Stimulated activated CD4-positive, alpha-beta T cell treated with anti-CD3 and anti-CD28 coated beads, Interleukin-4, amount 100 ng/mL, for 24 hours (primary cell): ENCODE measurements at regions not wholly inside any gene's neighbourhood (a gene's known extent, or its start where the extent isn't known, plus 50 kb on each side); places are given as distances from the start of the nearest gene placed in this dataset.
"Not testable (repeated sequence)": the region's sequence is repeated elsewhere in the genome, so short reads cannot be mapped to it uniquely, and the experiment has no call there.

Experiments
- DNase-seq: peaks from one replicate; pipeline ENCODE4 v3.0.0-alpha.2; 2020

DNA sequence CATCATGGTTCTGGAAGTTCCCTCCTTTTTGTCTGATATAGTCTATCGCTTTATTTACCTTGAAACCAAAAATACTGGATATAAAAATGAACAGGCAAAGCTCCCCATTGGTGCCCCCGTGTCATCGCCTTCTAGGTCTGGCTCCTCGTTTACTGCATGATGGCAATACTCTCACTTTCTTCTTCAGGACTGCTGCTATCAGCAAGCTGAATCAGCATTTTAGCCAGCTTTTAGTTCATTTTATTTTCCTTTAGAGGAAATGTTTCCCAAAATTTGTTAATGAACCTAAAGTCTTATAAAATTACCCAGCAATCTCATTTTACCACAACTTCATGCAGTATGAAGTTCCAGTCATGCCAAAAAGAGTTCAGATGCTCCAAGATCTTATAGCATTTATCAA lies 80.5 kb downstream of the ZIC3 start:
- DNase-seq = no peak

DNA sequence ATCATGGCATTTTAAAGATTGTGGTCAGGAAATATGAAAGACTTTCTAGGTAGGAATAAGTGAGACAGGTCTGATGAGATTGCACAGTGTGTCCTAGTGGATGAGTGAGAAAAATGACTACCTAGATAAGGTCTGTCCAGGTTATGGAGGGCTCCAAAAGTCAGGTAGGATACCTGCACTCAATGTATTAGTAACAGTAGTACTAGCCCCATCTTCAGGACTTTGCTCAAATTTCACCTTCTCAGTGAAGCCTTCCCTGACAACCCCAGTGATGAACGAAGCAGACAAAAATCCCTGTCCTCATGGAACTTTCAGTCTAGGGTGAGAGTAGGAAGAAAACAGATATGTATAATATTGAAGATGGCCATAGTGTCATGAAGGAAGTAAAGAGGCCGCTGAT lies 85.7 kb downstream of the ZIC3 start:
- no peak for DNase-seq

DNA sequence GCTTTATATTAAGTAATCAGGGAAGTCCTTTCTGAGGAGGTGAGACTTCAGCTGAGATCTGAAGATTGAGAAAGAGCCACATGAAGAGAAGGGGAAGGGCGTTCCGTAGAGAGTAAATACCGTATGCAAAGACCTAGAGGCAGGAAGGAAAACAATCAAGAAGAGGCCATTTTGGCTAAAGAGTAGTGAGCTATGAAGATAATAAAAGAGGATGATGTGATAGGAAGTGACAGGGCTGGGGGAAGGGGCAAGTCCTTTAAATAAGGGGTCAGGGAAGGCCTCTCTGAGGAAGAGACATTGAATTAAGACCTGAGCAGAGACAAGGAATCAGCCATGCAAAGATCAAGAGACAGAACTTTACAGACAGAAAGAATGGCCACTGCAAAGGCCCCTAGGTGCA lies 86.2 kb downstream of the ZIC3 start:
- no peak for DNase-seq

DNA sequence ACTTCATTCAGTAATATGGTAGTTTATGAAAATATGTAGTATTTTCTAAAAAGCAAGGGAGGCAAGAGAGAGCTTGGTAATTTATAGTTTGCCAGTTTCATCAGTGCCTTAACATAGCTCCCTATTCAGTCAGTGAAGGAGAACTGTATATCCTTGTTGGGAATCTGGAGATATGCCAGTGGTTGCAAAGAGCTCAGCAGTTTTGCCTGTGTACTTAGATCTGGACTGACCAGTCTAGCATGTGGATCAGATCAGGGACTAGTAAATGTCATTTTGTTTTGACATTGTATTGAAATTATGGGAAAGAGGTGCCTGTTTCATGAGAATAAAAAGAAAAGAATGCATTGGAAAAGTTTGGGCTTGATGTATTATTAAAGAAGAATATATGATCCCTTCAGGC lies 88.6 kb downstream of the ZIC3 start:
- DNase-seq = no peak

- no peak for DNase-seq
Measured at GRCh38 chrX:137667776-137668175, 101.8 kb downstream of the ZIC3 start.

DNA sequence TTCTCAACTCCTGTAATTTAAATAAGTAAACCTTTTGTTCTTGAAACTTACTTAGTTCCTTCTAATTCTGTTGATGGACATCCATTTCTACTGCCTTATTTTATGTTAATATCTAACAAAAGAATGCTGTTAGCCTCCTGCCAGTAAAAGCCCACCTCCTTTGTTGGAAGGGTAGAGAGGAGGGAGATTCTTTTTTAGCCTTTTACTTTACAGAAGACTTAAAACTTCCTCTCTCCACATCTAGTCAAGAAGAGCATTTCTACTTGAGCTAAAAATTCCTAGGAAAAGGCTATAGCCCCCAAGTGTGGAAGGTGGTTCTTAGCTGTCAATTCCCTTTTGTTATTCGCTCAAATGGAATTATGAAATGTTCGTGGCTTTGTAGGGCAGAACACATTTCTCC lies 118.7 kb downstream of the ZIC3 start:
- DNase-seq = no peak

DNA sequence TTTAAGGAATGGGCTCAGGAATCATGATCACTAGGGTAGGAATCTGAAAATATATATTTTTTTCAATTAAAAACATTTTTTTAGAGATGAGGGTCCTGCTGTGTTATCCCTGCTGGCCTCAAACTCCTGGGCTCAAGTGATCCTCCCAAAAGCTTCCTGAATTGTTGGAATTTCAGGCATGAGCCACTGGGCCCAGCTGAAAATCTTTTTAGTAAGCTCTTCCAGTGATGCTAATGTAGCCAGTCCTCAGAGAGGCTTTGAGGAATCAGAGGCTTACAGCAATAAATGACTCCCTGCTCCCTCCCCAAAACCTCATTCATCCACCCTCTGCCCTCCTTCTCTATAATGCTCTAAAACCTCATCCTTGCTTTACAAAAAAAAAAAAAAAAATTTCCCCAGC lies 129.5 kb downstream of the ZIC3 start:
- no peak for DNase-seq

DNA sequence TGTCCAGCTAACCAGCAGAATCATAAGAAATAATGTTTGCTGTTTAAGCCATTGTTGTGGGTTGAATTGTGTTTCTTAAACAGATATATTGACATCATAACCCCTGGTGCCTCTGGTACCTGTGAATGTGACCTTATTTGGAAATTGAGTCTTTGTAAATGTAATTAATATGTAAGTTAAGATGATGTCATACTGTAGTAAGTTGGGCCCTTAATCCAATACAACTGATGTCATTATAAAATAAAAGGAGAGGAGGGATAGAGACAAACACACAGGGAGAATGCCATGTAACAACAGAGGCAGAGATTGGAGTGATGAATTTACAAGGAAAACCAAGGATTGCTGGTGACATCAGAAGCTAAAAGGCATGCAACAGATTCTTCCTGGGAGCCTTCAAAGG lies 141.4 kb downstream of the ZIC3 start:
- DNase-seq = no peak

- DNase-seq = no peak
Measured at GRCh38 chrX:137742846-137743245, 176.9 kb downstream of the ZIC3 start.

GRCh38 chrX:137743414-137743813 lies 177.5 kb downstream of the ZIC3 start:
- no peak for DNase-seq

DNA sequence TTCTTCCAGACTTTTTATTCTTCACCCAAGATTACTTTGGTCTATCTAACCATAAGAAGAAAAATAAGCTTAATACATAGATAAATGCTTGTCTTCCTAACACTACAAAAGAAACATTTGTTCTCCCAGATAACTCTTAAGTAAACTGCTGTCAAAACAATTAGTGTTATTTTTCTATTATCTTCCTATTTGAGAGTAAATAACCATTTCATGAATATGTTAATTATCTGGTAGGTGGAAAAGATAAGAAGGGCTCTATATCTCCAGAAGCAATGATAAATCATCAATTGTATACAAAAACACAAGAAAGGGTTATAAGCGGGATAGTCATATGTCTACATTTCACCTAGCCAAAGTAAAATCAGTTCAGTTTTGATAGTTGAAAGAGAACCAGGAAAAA lies 180.4 kb downstream of the ZIC3 start:
- no peak for DNase-seq

DNA sequence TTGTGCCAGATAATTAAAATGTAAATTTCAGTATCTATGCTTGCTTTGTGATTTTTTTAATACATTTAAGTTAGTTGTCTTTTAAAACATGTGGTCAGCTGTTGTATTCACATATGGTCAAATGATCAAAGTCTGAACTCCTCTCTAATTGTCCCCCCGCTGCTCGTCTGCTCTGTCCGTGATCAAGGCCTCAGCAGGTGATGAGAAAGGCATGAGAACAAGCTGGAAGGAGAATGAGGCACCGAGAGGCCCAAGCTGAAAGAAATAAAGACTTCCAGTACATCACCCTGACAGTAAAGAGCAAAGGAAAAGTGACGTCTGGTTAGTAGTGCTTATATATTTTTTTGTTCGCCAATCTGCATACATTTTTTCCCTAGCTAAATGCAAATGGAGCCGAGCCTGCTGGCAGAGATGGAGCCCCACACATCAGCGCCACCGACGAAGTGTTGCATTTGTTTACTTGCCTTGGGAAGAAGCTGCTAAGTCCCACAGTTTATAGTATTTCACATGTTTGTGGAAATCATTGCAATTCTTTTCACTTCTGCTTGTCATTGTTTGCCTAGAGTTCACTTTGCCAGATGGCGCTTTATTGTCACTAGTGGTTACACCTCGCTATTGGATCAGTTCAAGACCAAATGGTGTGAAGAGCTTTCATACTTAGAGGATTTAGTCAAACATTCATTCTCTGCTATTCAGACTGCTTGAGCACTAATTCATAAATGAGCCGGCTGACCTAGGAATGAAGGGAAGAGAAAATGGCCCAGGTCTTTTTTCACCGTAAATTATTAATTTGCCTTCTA lies 181.5 kb downstream of the ZIC3 start:
- DNase-seq = no peak

GRCh38 chrX:137748827-137749226 lies 182.9 kb downstream of the ZIC3 start:
- no peak for DNase-seq

GRCh38 chrX:137749246-137749645 lies 183.3 kb downstream of the ZIC3 start:
- no peak for DNase-seq

GRCh38 chrX:137771537-137771936 lies 205.6 kb downstream of the ZIC3 start:
- no peak for DNase-seq

GRCh38 chrX:137792214-137792613 lies 226.3 kb downstream of the ZIC3 start:
- no peak for DNase-seq

DNA sequence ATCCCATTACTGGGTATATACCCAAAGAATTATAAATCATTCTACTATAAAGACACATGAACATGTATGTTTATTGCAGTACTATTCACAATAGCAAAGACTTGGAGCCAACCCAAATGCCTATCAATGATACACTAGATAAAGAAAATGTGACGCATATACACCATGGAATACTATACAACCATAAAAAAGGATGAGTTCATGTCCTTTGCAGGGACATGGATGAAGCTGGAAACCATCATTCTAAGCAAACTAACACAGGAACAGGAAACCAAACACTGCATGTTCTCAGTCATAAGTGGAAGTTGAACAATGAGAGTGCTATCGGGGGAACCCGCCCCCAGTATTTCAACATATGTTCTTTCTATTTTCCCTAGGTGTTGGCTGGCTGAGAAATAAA lies 232.0 kb downstream of the ZIC3 start:
- DNase-seq = not testable (repeated sequence)

DNA sequence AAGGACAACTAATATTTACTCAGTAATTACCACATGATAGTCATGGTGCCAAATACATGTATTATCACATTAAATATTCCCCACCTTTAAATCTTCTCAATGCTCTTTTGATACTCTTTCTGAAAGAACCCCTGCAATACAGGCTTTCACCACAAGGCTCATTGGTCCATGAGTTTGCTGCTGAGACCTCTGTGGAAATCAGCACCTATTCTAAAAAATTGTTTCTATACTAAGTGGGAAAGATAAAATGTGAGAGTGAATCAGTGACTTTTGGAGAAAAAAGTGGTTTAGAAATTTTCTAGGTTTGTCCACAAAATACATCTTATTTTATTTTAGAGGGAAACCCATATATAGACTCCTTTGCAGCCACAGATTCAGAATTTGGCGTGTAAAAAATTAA lies 257.3 kb downstream of the ZIC3 start:
- DNase-seq = no peak

DNA sequence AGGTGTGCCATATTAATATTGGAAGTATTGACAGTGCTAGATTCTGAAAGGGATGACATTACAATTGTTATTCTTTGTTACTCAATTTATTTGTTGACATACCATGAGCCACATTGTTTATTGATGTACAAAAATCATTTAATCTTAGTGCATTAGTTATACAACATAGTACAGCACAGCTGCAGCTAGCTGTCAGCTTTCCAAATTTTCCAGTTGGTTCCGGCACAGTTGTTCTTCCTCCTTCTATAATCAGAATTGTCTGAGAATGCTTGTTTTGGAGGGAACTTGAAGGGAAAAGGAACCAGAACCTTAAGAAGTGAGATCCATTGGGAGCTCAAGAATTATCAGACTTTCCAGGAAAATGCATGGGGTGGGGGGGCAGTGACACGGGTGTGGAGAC lies 281.4 kb downstream of the ZIC3 start:
- DNase-seq = no peak

- no peak for DNase-seq
Measured at GRCh38 chrX:137848266-137848905, 282.5 kb downstream of the ZIC3 start.

DNA sequence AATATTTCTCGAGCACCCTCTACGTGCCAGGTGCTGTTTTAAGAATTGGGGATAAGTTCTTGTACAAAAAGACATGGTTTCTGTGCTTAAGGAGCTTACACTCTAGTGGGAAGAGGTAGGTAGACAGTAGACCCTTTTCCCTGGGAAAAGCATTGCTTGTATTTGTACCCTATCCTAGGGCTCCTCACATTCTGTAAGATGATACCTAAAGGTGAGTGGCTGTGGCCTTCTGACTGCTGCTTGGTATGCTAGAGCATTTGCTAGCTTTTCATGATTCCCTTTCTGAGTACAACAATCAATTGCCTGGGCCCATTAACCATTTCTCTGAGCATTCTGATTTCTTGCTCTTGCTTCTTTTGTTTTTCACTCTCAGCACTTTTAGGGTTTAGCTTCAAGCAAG lies 286.6 kb downstream of the ZIC3 start:
- no peak for DNase-seq

- DNase-seq = no peak
Measured at GRCh38 chrX:137855490-137855889, 289.6 kb downstream of the ZIC3 start.

GRCh38 chrX:137858106-137858505 lies 292.2 kb downstream of the ZIC3 start:
- no peak for DNase-seq

GRCh38 chrX:137878401-137878800 lies 312.5 kb downstream of the ZIC3 start:
- DNase-seq = no peak

DNA sequence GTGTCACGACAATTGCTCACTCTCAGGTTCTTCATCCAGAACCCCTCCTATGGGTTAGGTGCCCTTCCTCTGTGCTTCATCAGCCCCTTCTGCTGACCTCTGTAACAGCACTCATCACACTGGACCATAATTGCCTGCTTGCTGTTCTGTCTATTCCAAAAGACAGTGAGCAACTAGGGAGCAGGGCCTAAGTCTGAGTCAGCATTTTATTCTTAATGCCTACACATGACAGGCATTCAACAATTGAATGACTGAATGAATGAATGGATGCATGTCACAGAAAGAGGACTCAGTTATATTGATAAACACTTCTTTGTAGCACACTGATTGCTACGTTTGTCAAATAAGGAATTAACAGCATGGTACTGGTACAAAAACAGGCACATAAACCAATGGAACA lies 317.0 kb downstream of the ZIC3 start:
- no peak for DNase-seq
